NCI-H1417 (cell line): ENCODE measurements at regions not wholly inside any gene's neighbourhood (a gene's known extent, or its start where the extent isn't known, plus 50 kb on each side); places are given as distances from the start of the nearest gene placed in this dataset.

Source experiments
- DNase-seq, 3 experiments: peaks; one replicate each; lab custom pipeline; 2025; lab: John Stamatoyannopoulos, UW

- no peak for DNase-seq
Measured at GRCh38 chr10:129106314-129106713, 360.7 kb upstream of the MGMT start.

GRCh38 chr10:129107525-129107924, 359.5 kb upstream of the MGMT start:
- no peak for DNase-seq

- no peak for DNase-seq
Measured at GRCh38 chr10:129108378-129108777, 358.7 kb upstream of the MGMT start.

GRCh38 chr10:129108994-129109393, 358.0 kb upstream of the MGMT start:
- no peak for DNase-seq

- DNase-seq: no peak
Measured at GRCh38 chr10:129110780-129111179, 356.3 kb upstream of the MGMT start.

GRCh38 chr10:129111922-129112321, 355.1 kb upstream of the MGMT start:
- DNase-seq: no peak

- DNase-seq: no peak
Measured at GRCh38 chr10:129114588-129114987, 352.5 kb upstream of the MGMT start.

- DNase-seq: no peak
Measured at GRCh38 chr10:129116371-129116770, 350.7 kb upstream of the MGMT start.

GRCh38 chr10:129120441-129120840, 346.6 kb upstream of the MGMT start:
- DNase-seq: no peak

GRCh38 chr10:129122846-129123245, 344.2 kb upstream of the MGMT start:
- no peak for DNase-seq

GRCh38 chr10:129123428-129123827, 343.6 kb upstream of the MGMT start:
- no peak for DNase-seq

GRCh38 chr10:129126982-129127381, 340.1 kb upstream of the MGMT start:
- DNase-seq: no peak

GRCh38 chr10:129131457-129132132, 335.4 kb upstream of the MGMT start:
- DNase-seq: no peak

- no peak for DNase-seq
Measured at GRCh38 chr10:129133856-129134255, 333.2 kb upstream of the MGMT start.

- no peak for DNase-seq
Measured at GRCh38 chr10:129134371-129134770, 332.7 kb upstream of the MGMT start.

- no peak for DNase-seq
Measured at GRCh38 chr10:129135624-129136023, 331.4 kb upstream of the MGMT start.

GRCh38 chr10:129136074-129136473, 331.0 kb upstream of the MGMT start:
- no peak for DNase-seq

GRCh38 chr10:129136951-129137350, 330.1 kb upstream of the MGMT start:
- no peak for DNase-seq

GRCh38 chr10:129140921-129141885, 325.8 kb upstream of the MGMT start:
- DNase-seq: no peak

GRCh38 chr10:129151281-129151680, 315.8 kb upstream of the MGMT start:
- no peak for DNase-seq

GRCh38 chr10:129156406-129156805, 310.6 kb upstream of the MGMT start:
- DNase-seq: no peak

- no peak for DNase-seq
Measured at GRCh38 chr10:129157185-129157584, 309.9 kb upstream of the MGMT start.

- DNase-seq: no peak
Measured at GRCh38 chr10:129161150-129161549, 305.9 kb upstream of the MGMT start.
